Common myeloid progenitor, CD34-positive (primary cell): ENCODE measurements at regions not wholly inside any gene's neighbourhood (a gene's known extent, or its start where the extent isn't known, plus 50 kb on each side); places are given as distances from the start of the nearest gene placed in this dataset.

Experiments used
- CTCF ChIA-PET: fragments of 350-600 bp; sonication (Branson Sonifier 250); formaldehyde crosslinking; loops from one replicate; lab custom pipeline; 2021; ENCODE audit warnings: antibody characterized with exemption; lab: Charles Lee
- POLR2A ChIA-PET: fragments of 350-600 bp; sonication (Branson Sonifier 250); formaldehyde crosslinking; loops from one replicate; lab custom pipeline; 2021; ENCODE audit warnings: antibody characterized with exemption; lab: Charles Lee
- DNase-seq, 3 donors: peaks; one replicate each; pipeline versions ENCODE4 v3.0.0 to v3.0.0-alpha.2; 2013
- H3K27ac ChIP-seq, 2 experiments: 1 replicate in 1 of 2; 2 replicates in 1 of 2; pipeline ENCODE4 v1.7.0; 2013; ENCODE audit warnings: inconsistent platforms in 2 of 2, low read length in 2 of 2, mild to moderate bottlenecking in 2 of 2, low read depth in 1 of 2, moderate library complexity in 1 of 2; ENCODE audit not compliant: severe bottlenecking in 2 of 2, insufficient read depth in 1 of 2, poor library complexity in 1 of 2
- H3K27me3 ChIP-seq, 5 experiments: replicated peaks in 2 of 5; 1 replicate in 3 of 5; 2 replicates in 2 of 5; pipeline versions ENCODE4 v1.6.1 to v1.7.0; 2013; ENCODE audit warnings: low read length in 4 of 5, mild to moderate bottlenecking in 2 of 5, moderate library complexity in 2 of 5, inconsistent platforms in 1 of 5; ENCODE audit not compliant: insufficient read depth in 5 of 5, control insufficient read depth in 4 of 5
- H3K36me3 ChIP-seq, 4 experiments: 1 replicate in 2 of 4; 2 replicates in 2 of 4; pipeline versions ENCODE4 v1.6.1 to v1.7.0; 2013; ENCODE audit warnings: low read length in 3 of 4, control low read depth in 1 of 4, mild to moderate bottlenecking in 1 of 4; ENCODE audit not compliant: control insufficient read depth in 4 of 4, insufficient read depth in 4 of 4
- H3K4me1 ChIP-seq, 4 experiments: 1 replicate in 3 of 4; 2 replicates in 1 of 4; pipeline versions ENCODE4 v1.6.1 to v1.7.1; 2013; ENCODE audit warnings: low read length in 3 of 4, mild to moderate bottlenecking in 3 of 4, control low read depth in 1 of 4, inconsistent platforms in 1 of 4, moderate library complexity in 1 of 4; ENCODE audit not compliant: control insufficient read depth in 4 of 4, insufficient read depth in 4 of 4; ENCODE audit errors: control extremely low read depth in 1 of 4
- H3K4me3 ChIP-seq, 7 experiments: 1 replicate in 4 of 7; 2 replicates in 3 of 7; pipeline versions ENCODE4 v1.5.1 to v1.7.0; 2013; ENCODE audit warnings: mild to moderate bottlenecking in 7 of 7, low read length in 6 of 7, moderate library complexity in 6 of 7, inconsistent platforms in 2 of 7, low read depth in 2 of 7, control low read depth in 1 of 7; ENCODE audit not compliant: insufficient read depth in 4 of 7, control insufficient read depth in 1 of 7; ENCODE audit errors: extremely low read depth in 1 of 7
- H3K9me3 ChIP-seq, 5 experiments: 1 replicate in 4 of 5; 2 replicates in 1 of 5; pipeline versions ENCODE4 v1.6.1 to v1.7.1; 2013; ENCODE audit warnings: low read length in 4 of 5, mild to moderate bottlenecking in 2 of 5, inconsistent platforms in 1 of 5, low read depth in 1 of 5, moderate library complexity in 1 of 5; ENCODE audit not compliant: control insufficient read depth in 4 of 5, insufficient read depth in 2 of 5; ENCODE audit errors: control extremely low read depth in 1 of 5
- WGBS: methylation state at CpG from one replicate; pipeline ENCODE4 v1.1.5; 2013; ENCODE audit not compliant: insufficient coverage; 5-methylcytosine and 5-hydroxymethylcytosine counted together

- ChIA-PET CTCF (no interaction called here), POLR2A (no interaction called here)
- H3K4me1 ChIP-seq = no peaks in the 10 kb centered on the region
- no peak overlapping the region for H3K27ac ChIP-seq
- peaks cover 0 to 4% (median 0%) of the 10 kb centered on the region in 5 experiments for H3K27me3 ChIP-seq
- no peaks in the 10 kb centered on the region for H3K36me3 ChIP-seq
- no peaks in the 10 kb centered on the region for H3K9me3 ChIP-seq
- H3K4me3 ChIP-seq = no peak overlapping the region
- 89% methylated on average over 2 of the region's 5 CpGs for WGBS
- DNase-seq = no peak
Measured at GRCh38 chr2:30358351-30358750, 88.7 kb upstream of the LCLAT1 start.

GRCh38 chr2:30358842-30359241, 88.2 kb upstream of the LCLAT1 start:
- no peak for DNase-seq
- WGBS = 96% methylated on average over 5 of the region's 6 CpGs
- no peaks in the 10 kb centered on the region for H3K4me1 ChIP-seq
- no peak overlapping the region for H3K27ac ChIP-seq
- ChIA-PET CTCF (no interaction called here), POLR2A (no interaction called here)
- H3K4me3 ChIP-seq = no peak overlapping the region
- peaks cover 0 to 4% (median 0%) of the 10 kb centered on the region in 5 experiments for H3K27me3 ChIP-seq
- no peaks in the 10 kb centered on the region for H3K36me3 ChIP-seq
- no peaks in the 10 kb centered on the region for H3K9me3 ChIP-seq

GRCh38 chr2:30359644-30360167, 87.3 kb upstream of the LCLAT1 start:
- peaks cover 0 to 4% (median 0%) of the 10 kb centered on the region in 5 experiments for H3K27me3 ChIP-seq
- H3K27ac ChIP-seq = no peak overlapping the region
- no peaks in the 10 kb centered on the region for H3K4me1 ChIP-seq
- no peaks in the 10 kb centered on the region for H3K36me3 ChIP-seq
- DNase-seq = no peak
- no peak overlapping the region for H3K4me3 ChIP-seq
- ChIA-PET POLR2A (no interaction called here), CTCF (no interaction called here)
- WGBS = 66% methylated on average over 6 of the region's 7 CpGs
- no peaks in the 10 kb centered on the region for H3K9me3 ChIP-seq

- 89% methylated on average over 8 of the region's 11 CpGs for WGBS
- Histone ChIP-seq H3K4me3 (no peak overlapping the region), H3K4me1 (peaks cover 0 to 9% (median 3%) of the 10 kb centered on the region in 4 experiments), H3K36me3 (no peaks in the 10 kb centered on the region), H3K9me3 (no peaks in the 10 kb centered on the region), H3K27me3 (peaks cover 0 to 4% (median 0%) of the 10 kb centered on the region in 5 experiments), H3K27ac (no peak overlapping the region)
- POLR2A ChIA-PET = no interaction called here
- CTCF ChIA-PET = interaction anchor here (1.2 to 1.4 kb wide), 2 partner anchors 12 to 16 kb away, joined by 4 read pairs; no protein-coding TSS in a partner anchor
- no peak for DNase-seq
Measured at GRCh38 chr2:30361751-30362394, 85.2 kb upstream of the LCLAT1 start.

- Histone ChIP-seq H3K4me3 (no peak overlapping the region), H3K4me1 (peaks cover 0 to 10% (median 3%) of the 10 kb centered on the region in 4 experiments), H3K9me3 (no peaks in the 10 kb centered on the region), H3K27ac (no peak overlapping the region), H3K27me3 (peaks cover 0 to 4% (median 0%) of the 10 kb centered on the region in 5 experiments), H3K36me3 (no peaks in the 10 kb centered on the region)
- no peak for DNase-seq
- CTCF ChIA-PET = interaction anchor here (1.2 to 1.4 kb wide), 2 partner anchors 11 to 16 kb away, joined by 4 read pairs; no protein-coding TSS in a partner anchor
- POLR2A ChIA-PET = no interaction called here
- 96% methylated on average over 4 of the region's 4 CpGs for WGBS
Measured at GRCh38 chr2:30362468-30363081, 84.5 kb upstream of the LCLAT1 start.

- Histone ChIP-seq H3K27ac (no peak overlapping the region), H3K27me3 (peaks cover 0 to 4% (median 0%) of the 10 kb centered on the region in 5 experiments), H3K36me3 (no peaks in the 10 kb centered on the region), H3K9me3 (no peaks in the 10 kb centered on the region), H3K4me3 (no peak overlapping the region), H3K4me1 (peaks cover 0 to 10% (median 3%) of the 10 kb centered on the region in 4 experiments)
- WGBS = no CpG with 5 or more reads among the region's 3 CpGs
- ChIA-PET CTCF (no interaction called here), POLR2A (no interaction called here)
- no peak for DNase-seq
Measured at GRCh38 chr2:30363406-30363805, 83.6 kb upstream of the LCLAT1 start.

- DNase-seq = no peak
- ChIA-PET POLR2A (no interaction called here), CTCF (interaction anchor here (0.6 kb wide), 1 partner anchor 12 kb away, joined by 3 read pairs; no protein-coding TSS in a partner anchor)
- Histone ChIP-seq H3K4me3 (no peak overlapping the region), H3K27me3 (no peaks in the 10 kb centered on the region), H3K36me3 (no peaks in the 10 kb centered on the region), H3K27ac (no peak overlapping the region), H3K4me1 (peaks cover 0 to 10% (median 3%) of the 10 kb centered on the region in 4 experiments), H3K9me3 (no peaks in the 10 kb centered on the region)
- 100% methylated on average over 2 of the region's 10 CpGs for WGBS
Measured at GRCh38 chr2:30365201-30365600, 81.8 kb upstream of the LCLAT1 start.
